Activated CD4-positive, alpha-beta T cell treated with anti-CD3 and anti-CD28 coated beads, Interleukin-2, amount 10 ng/mL, durations not matched to agents 7 days and 5 days (primary cell): ENCODE measurements at regions not wholly inside any gene's neighbourhood (a gene's known extent, or its start where the extent isn't known, plus 50 kb on each side); places are given as distances from the start of the nearest gene placed in this dataset.
"Not testable (repeated sequence)": the region's sequence is repeated elsewhere in the genome, so short reads cannot be mapped to it uniquely, and the experiment has no call there.

Experiments used
- CTCF ChIA-PET: fragments of 350-600 bp; sonication (Branson Sonifier 250); formaldehyde crosslinking; loops from one replicate; lab custom pipeline; 2021; ENCODE audit warnings: antibody characterized with exemption; lab: Charles Lee
- POLR2A ChIA-PET: fragments of 350-600 bp; sonication (Branson Sonifier 250); formaldehyde crosslinking; loops from one replicate; lab custom pipeline; 2021; ENCODE audit warnings: antibody characterized with exemption; lab: Charles Lee
- DNase-seq: peaks from one replicate; pipeline ENCODE4 v3.0.0-alpha.2; 2020
- H3K27ac Mint-ChIP-seq: one replicate; pipeline ENCODE4 v1.8.0; 2021; ENCODE audit warnings: mild to moderate bottlenecking, moderate library complexity, mixed read lengths
- H3K27me3 Mint-ChIP-seq: one replicate; pipeline ENCODE4 v1.8.0; 2021; ENCODE audit warnings: mixed read lengths
- H3K36me3 Mint-ChIP-seq: one replicate; pipeline ENCODE4 v1.8.0; 2021; ENCODE audit warnings: low read depth, mixed read lengths
- H3K4me1 Mint-ChIP-seq: one replicate; pipeline ENCODE4 v1.8.0; 2021; ENCODE audit warnings: mixed read lengths
- H3K4me3 Mint-ChIP-seq: one replicate; pipeline ENCODE4 v1.8.0; 2021; ENCODE audit warnings: mild to moderate bottlenecking, moderate library complexity, mixed read lengths
- H3K9me3 Mint-ChIP-seq: one replicate; pipeline ENCODE4 v1.8.0; 2021; ENCODE audit warnings: mixed read lengths

DNA sequence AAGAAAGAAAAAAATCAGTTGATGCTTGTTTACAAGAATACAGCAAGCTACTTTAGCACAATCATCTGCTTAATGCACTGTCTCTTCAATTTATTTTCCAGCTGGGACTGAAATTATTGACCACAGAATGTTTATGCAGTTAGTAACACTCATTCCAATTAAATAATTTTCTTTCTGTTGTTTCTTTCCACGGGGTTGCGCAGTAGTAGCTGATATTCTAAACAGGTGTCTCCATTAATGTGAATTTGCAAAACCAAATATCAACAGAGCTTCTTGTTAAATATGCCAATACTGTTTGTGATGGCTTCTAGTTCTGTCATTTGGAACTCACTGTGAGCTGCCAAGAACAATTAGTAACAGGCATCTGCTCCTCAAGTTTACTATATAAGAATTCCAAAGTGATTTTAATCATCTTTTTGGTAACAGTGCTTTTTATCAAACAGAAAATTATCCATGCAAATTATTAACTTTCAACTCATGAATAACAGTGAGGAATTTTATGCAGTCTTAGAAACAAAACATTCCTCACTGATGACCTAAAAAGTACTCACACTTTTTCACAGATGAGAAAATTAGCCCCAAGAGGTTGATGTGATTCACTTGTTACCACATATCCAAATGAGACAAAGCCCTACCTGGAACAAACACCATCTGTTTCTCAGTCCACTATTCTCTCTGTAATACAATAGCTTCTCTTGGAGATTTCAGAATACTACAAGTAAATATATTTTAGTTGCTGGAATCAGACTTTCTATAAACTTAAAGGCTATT lies 567.6 kb upstream of the RGMB start:
- H3K36me3 Mint-ChIP-seq = no peaks in the 10 kb centered on the region
- CTCF ChIA-PET = interaction anchor here (0.6 to 1.1 kb wide), 2 partner anchors 98 to 521 kb away, joined by 3 read pairs; no protein-coding TSS in a partner anchor

DNA sequence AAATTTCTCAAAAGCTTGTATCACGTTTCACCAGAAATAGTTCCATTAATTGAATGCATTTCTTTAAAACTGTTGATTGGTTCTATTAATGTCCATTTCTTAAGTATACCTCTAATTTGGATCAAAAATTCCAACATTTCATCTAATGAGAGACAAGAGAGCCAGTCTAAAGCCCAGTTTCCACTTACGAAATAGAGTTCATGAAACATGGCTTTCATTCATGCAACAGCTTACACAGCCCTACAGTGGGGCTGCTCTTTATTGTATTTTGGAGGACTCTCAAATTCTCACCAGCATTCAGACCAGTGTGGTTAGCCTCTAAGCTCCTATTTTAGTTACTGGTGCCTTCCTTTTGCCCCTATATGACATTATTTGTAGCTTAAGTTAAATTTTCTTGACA lies 566.9 kb upstream of the RGMB start:
- Mint-ChIP-seq H3K27me3 (no peaks in the 10 kb centered on the region), H3K4me3 (no peak overlapping the region), H3K27ac (no peak overlapping the region), H3K4me1 (no peaks in the 10 kb centered on the region), H3K9me3 (no peaks in the 10 kb centered on the region), H3K36me3 (no peaks in the 10 kb centered on the region)
- DNase-seq = no peak
- CTCF ChIA-PET = interaction anchor here (1.1 kb wide), 1 partner anchor 99 kb away, joined by 3 read pairs; no protein-coding TSS in a partner anchor
- POLR2A ChIA-PET = no interaction called here

More for the DNA sequence above, 567.6 kb upstream of the RGMB start:
- Mint-ChIP-seq H3K27me3 (no peaks in the 10 kb centered on the region), H3K9me3 (no peaks in the 10 kb centered on the region), H3K4me1 (no peaks in the 10 kb centered on the region), H3K27ac (no peak overlapping the region), H3K4me3 (no peak overlapping the region)
- no peak for DNase-seq
- POLR2A ChIA-PET = interaction anchor here (0.6 kb wide), 1 partner anchor 781 kb away, joined by 3 read pairs; no protein-coding TSS in a partner anchor

- H3K9me3 Mint-ChIP-seq = no peaks in the 10 kb centered on the region
- no peak overlapping the region for H3K4me3 Mint-ChIP-seq
- no peaks in the 10 kb centered on the region for H3K36me3 Mint-ChIP-seq
- no peak for DNase-seq
- no peaks in the 10 kb centered on the region for H3K27me3 Mint-ChIP-seq
- H3K27ac Mint-ChIP-seq = no peak overlapping the region
- H3K4me1 Mint-ChIP-seq = no peaks in the 10 kb centered on the region
- POLR2A ChIA-PET = no interaction called here
- CTCF ChIA-PET = no interaction called here
These were observed 564.0 kb upstream of the RGMB start for GRCh38 chr5:98209418-98209817.

GRCh38 chr5:98214240-98215051 lies 559.0 kb upstream of the RGMB start:
- no peak overlapping the region for H3K4me3 Mint-ChIP-seq
- CTCF ChIA-PET = no interaction called here

DNA sequence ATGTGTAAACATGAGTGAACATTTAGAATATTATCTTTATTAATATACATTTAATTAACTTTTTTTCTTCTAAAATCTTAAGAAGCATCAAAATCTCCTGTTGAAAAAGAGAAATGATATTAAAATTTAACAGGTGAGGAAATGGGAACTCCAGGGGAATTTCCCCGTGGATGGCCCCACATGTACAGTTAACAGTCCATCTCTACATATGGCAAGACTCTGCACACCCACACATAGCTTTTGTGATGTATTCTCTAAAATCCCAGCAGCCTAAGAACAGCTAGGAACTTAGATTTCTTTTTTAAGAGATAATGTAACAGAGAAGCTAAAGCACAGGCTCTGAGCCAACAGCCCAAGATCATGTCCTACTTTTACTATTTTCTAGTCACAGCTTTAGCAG lies 556.3 kb upstream of the RGMB start:
- Mint-ChIP-seq H3K27ac (no peak overlapping the region), H3K27me3 (no peaks in the 10 kb centered on the region), H3K9me3 (peaks cover 2% of the 10 kb centered on the region), H3K36me3 (no peaks in the 10 kb centered on the region), H3K4me1 (peaks cover 5% of the 10 kb centered on the region), H3K4me3 (no peak overlapping the region)
- ChIA-PET CTCF (no interaction called here), POLR2A (no interaction called here)
- no peak for DNase-seq

More at GRCh38 chr5:98214240-98215051, 559.0 kb upstream of the RGMB start:
- POLR2A ChIA-PET = no interaction called here
- Mint-ChIP-seq H3K36me3 (no peaks in the 10 kb centered on the region), H3K4me1 (peaks cover 5% of the 10 kb centered on the region), H3K27me3 (no peaks in the 10 kb centered on the region), H3K9me3 (peaks cover 2% of the 10 kb centered on the region), H3K27ac (no peak overlapping the region)
- no peak for DNase-seq

GRCh38 chr5:98218838-98219237 lies 554.6 kb upstream of the RGMB start:
- CTCF ChIA-PET = no interaction called here
- no peaks in the 10 kb centered on the region for H3K36me3 Mint-ChIP-seq
- peaks cover 5% of the 10 kb centered on the region for H3K4me1 Mint-ChIP-seq
- POLR2A ChIA-PET = no interaction called here
- H3K4me3 Mint-ChIP-seq = no peak overlapping the region
- H3K27ac Mint-ChIP-seq = no peak overlapping the region
- H3K27me3 Mint-ChIP-seq = no peaks in the 10 kb centered on the region
- no peak for DNase-seq
- peaks cover 2% of the 10 kb centered on the region for H3K9me3 Mint-ChIP-seq

- Mint-ChIP-seq H3K27ac (no peak overlapping the region), H3K4me1 (no peaks in the 10 kb centered on the region), H3K9me3 (peaks cover 11% of the 10 kb centered on the region), H3K4me3 (no peak overlapping the region), H3K27me3 (no peaks in the 10 kb centered on the region), H3K36me3 (no peaks in the 10 kb centered on the region)
- no peak for DNase-seq
- CTCF ChIA-PET = no interaction called here
- POLR2A ChIA-PET = no interaction called here
These were observed 546.0 kb upstream of the RGMB start for GRCh38 chr5:98227489-98227888.

DNA sequence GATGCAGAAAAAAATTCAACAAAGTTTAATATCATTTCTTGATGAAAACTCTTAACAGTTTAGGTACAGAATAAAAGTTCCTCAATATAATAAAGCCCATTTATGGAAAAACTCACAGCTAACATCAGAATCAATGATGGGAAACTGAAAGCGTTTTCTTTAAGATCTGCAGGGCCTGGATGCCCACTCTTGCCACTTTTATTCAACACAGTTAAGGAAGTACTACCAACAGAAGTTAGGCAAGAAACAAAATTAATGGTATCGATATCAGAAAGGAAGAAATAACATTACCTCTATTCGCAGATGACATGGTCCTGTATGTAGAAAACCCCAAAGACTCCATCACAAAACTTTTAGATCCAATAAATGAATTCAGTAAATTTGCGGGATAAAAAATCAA lies 542.4 kb upstream of the RGMB start:
- no peak overlapping the region for H3K27ac Mint-ChIP-seq
- ChIA-PET CTCF (no interaction called here), POLR2A (no interaction called here)
- no peaks in the 10 kb centered on the region for H3K36me3 Mint-ChIP-seq
- peaks cover 13% of the 10 kb centered on the region for H3K9me3 Mint-ChIP-seq
- H3K27me3 Mint-ChIP-seq = no peaks in the 10 kb centered on the region
- no peak overlapping the region for H3K4me3 Mint-ChIP-seq
- no peaks in the 10 kb centered on the region for H3K4me1 Mint-ChIP-seq
- DNase-seq = no peak

DNA sequence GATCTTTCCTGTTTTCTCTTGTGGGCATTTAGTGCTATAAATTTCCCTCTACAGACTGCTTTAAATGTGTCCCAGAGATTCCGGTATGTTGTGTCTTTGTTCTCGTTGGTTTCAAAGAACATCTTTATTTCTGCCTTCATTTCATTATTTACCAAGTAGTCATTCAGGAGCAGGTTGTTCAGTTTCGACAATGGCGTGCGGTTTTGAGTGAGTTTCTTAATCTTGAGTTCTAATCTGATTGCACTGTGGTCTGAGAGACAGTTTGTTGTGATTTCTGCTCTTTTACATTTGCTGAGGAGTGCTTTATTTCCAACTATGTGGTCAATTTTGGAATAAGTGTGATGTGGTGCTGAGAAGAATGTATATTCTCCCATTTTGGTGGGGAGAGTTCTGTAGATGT lies 535.7 kb upstream of the RGMB start:
- H3K36me3 Mint-ChIP-seq, CTCF ChIA-PET, POLR2A ChIA-PET: not testable (repeated sequence)

GRCh38 chr5:98243972-98244371 lies 529.5 kb upstream of the RGMB start:
- no peaks in the 10 kb centered on the region for H3K36me3 Mint-ChIP-seq
- ChIA-PET CTCF (no interaction called here), POLR2A (no interaction called here)
- no peaks in the 10 kb centered on the region for H3K27me3 Mint-ChIP-seq
- no peaks in the 10 kb centered on the region for H3K4me1 Mint-ChIP-seq
- DNase-seq = no peak
- no peaks in the 10 kb centered on the region for H3K9me3 Mint-ChIP-seq
- H3K27ac Mint-ChIP-seq = no peak overlapping the region
- no peak overlapping the region for H3K4me3 Mint-ChIP-seq

More for the DNA sequence above, 535.7 kb upstream of the RGMB start:
- H3K9me3 Mint-ChIP-seq = peaks cover 11% of the 10 kb centered on the region
- not testable (repeated sequence) for H3K27me3 Mint-ChIP-seq, DNase-seq, H3K4me3 Mint-ChIP-seq, H3K27ac Mint-ChIP-seq, H3K4me1 Mint-ChIP-seq

- no peak overlapping the region for H3K4me3 Mint-ChIP-seq
- H3K27ac Mint-ChIP-seq = no peak overlapping the region
- CTCF ChIA-PET = no interaction called here
- no peaks in the 10 kb centered on the region for H3K36me3 Mint-ChIP-seq
- no peaks in the 10 kb centered on the region for H3K4me1 Mint-ChIP-seq
- no peaks in the 10 kb centered on the region for H3K27me3 Mint-ChIP-seq
- POLR2A ChIA-PET = no interaction called here
- no peaks in the 10 kb centered on the region for H3K9me3 Mint-ChIP-seq
- no peak for DNase-seq
These were observed 524.5 kb upstream of the RGMB start for GRCh38 chr5:98248949-98249348.

DNA sequence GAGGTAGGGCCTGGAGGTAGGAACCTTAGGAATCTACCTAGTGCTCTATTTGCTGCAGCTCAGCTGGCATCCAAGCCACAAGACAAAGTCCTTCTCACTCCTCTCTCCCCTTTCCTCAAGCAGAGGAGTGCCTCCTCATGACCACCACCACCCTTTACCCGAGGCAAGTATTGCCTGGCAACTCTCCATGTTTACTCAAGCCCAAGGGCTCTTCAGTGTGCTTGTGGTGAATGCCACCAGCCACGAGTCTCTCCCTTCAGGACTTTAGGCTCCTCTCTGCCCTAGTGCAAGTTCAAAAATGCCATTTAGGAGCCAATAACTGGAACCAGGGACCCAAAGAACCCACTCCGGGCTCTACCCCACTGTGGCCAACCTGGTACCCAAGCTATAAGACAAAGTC lies 514.5 kb upstream of the RGMB start:
- Mint-ChIP-seq H3K9me3 (no peaks in the 10 kb centered on the region), H3K27ac (no peak overlapping the region), H3K4me1 (no peaks in the 10 kb centered on the region), H3K36me3 (no peaks in the 10 kb centered on the region), H3K27me3 (no peaks in the 10 kb centered on the region), H3K4me3 (no peak overlapping the region)
- CTCF ChIA-PET = no interaction called here
- POLR2A ChIA-PET = no interaction called here
- no peak for DNase-seq

DNA sequence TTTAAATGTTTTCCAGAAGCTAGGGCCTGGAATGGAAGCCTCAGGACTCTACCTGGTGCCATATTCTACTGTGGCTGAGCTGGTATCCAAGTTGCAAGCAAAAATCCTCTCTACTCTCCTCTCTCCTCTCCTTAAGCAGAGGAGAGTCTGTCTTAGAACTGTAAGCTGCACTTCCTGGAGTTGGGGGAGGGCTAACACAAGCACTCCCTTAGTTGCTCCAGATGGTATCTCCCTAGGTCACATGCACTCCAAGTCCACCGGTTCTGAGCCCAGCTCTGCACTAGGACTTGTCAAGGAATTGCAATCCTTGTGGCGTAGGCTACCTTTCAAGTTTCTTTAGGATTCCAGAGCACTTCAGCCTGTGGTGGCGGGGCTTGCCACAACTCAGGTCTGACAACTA lies 513.9 kb upstream of the RGMB start:
- Mint-ChIP-seq H3K9me3 (no peaks in the 10 kb centered on the region), H3K4me3 (no peak overlapping the region), H3K36me3 (no peaks in the 10 kb centered on the region), H3K4me1 (no peaks in the 10 kb centered on the region), H3K27me3 (no peaks in the 10 kb centered on the region), H3K27ac (no peak overlapping the region)
- ChIA-PET POLR2A (no interaction called here), CTCF (no interaction called here)
- DNase-seq = no peak
